Mesothelial cell of epicardium (in vitro differentiated cells): ENCODE measurements at regions not wholly inside any gene's neighbourhood (a gene's known extent, or its start where the extent isn't known, plus 50 kb on each side); places are given as distances from the start of the nearest gene placed in this dataset.

Experiments
- DNase-seq, 2 experiments: peaks; one replicate each; pipeline ENCODE4 v3.0.0; 2021; ENCODE audit warnings: low spot score in 2 of 2; ENCODE audit not compliant: unreplicated experiment in 2 of 2
- H3K27ac Mint-ChIP-seq: 2 replicates; pipeline ENCODE4 v1.8.0; 2021; ENCODE audit warnings: mixed read lengths
- H3K27me3 Mint-ChIP-seq: 2 replicates; pipeline ENCODE4 v1.8.0; 2021; ENCODE audit warnings: low read depth, mixed read lengths
- H3K36me3 Mint-ChIP-seq: 2 replicates; pipeline ENCODE4 v1.8.0; 2021; ENCODE audit warnings: mixed read lengths
- H3K4me1 Mint-ChIP-seq: 2 replicates; pipeline ENCODE4 v1.8.0; 2021; ENCODE audit warnings: mixed read lengths
- H3K4me3 Mint-ChIP-seq: 2 replicates; pipeline ENCODE4 v1.8.0; 2021; ENCODE audit warnings: mild to moderate bottlenecking, moderate library complexity, mixed read lengths
- H3K9me3 Mint-ChIP-seq: 2 replicates; pipeline ENCODE4 v1.8.0; 2021; ENCODE audit warnings: mixed read lengths
- CTCF ChIP-seq: fragments of 200-600 bp; sonication (generic); IDR thresholded peaks from one replicate; pipeline ENCODE4 v1.5.0; 2021; ENCODE audit warnings: antibody characterized with exemption; ENCODE audit not compliant: unreplicated experiment

DNA sequence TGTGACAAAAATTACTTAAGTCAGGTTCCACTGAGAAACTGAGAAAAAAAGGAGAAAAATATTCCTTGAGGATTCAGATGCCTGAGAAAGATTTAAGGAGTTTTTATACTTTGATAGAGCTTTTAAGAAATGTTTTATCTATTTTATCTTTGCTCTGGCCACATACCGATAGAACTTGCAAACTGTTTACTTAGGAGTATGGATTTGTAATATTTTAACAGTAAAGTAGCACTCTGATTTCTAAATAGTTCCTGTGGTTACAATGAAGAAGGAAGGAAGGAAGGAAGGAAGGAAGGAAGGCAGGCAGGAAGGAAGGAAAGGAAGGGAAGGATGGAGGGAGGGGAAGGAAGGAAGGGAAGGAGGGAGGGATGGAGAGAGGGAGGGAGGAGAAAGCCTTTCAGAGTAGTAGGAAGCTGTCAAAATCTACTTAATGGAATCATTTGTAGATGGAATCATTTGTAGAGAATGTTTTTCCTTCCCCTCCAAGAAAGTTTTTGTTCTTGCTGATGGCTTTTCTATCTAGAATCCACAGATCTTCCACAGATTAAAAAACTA lies 489.0 kb upstream of the ANKRD30A start:
- Mint-ChIP-seq H3K27me3 (no peaks in the 10 kb centered on the region), H3K4me1 (peaks cover 2% of the 10 kb centered on the region)
- TF ChIP-seq CTCF, result no peak

DNA sequence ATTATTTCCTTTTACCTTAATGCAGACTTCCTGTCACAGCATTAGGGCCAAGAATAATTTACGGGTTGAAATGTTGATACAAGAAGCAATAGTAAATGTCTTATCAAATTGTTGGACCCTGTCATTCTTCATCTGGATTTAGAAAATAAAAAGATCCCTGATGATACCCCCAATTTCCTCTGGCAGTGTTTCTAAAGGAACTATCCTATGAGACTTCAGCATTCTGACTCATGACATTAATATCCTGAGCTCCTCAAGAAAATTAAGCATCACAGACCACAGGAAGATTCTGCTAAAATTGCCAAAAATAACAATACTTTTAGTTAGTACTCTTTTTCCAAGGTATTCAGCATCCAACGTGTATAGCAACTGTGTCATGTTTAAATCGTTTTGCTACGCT lies 490.5 kb upstream of the ANKRD30A start:
- no peak overlapping the region for H3K4me3 Mint-ChIP-seq
- no peaks in the 10 kb centered on the region for H3K27me3 Mint-ChIP-seq
- H3K9me3 Mint-ChIP-seq, result peaks cover 14% of the 10 kb centered on the region
- no peak overlapping the region for H3K27ac Mint-ChIP-seq
- peaks cover 2% of the 10 kb centered on the region for H3K4me1 Mint-ChIP-seq
- no peaks in the 10 kb centered on the region for H3K36me3 Mint-ChIP-seq
- DNase-seq, result no peak
- TF ChIP-seq CTCF, result no peak

More for the DNA sequence above, 489.0 kb upstream of the ANKRD30A start:
- Mint-ChIP-seq H3K9me3 (peaks cover 13% of the 10 kb centered on the region), H3K36me3 (no peaks in the 10 kb centered on the region), H3K4me3 (no peak overlapping the region), H3K27ac (no peak overlapping the region)
- DNase-seq, result no peak

GRCh38 chr10:36630267-36630666 lies 495.1 kb upstream of the ANKRD30A start:
- H3K27ac Mint-ChIP-seq, result no peak overlapping the region
- no peaks in the 10 kb centered on the region for H3K27me3 Mint-ChIP-seq
- H3K9me3 Mint-ChIP-seq, result peaks cover 11% of the 10 kb centered on the region
- no peaks in the 10 kb centered on the region for H3K4me1 Mint-ChIP-seq
- H3K36me3 Mint-ChIP-seq, result no peaks in the 10 kb centered on the region
- DNase-seq, result no peak
- H3K4me3 Mint-ChIP-seq, result no peak overlapping the region
- TF ChIP-seq CTCF, result no peak

GRCh38 chr10:36629476-36629875 lies 495.9 kb upstream of the ANKRD30A start:
- H3K27me3 Mint-ChIP-seq, result no peaks in the 10 kb centered on the region
- peaks cover 11% of the 10 kb centered on the region for H3K9me3 Mint-ChIP-seq
- no peak overlapping the region for H3K27ac Mint-ChIP-seq
- H3K4me1 Mint-ChIP-seq, result no peaks in the 10 kb centered on the region
- DNase-seq, result no peak
- TF ChIP-seq CTCF, result no peak
- H3K36me3 Mint-ChIP-seq, result no peaks in the 10 kb centered on the region
- H3K4me3 Mint-ChIP-seq, result no peak overlapping the region

- TF ChIP-seq CTCF, result no peak
- DNase-seq, result no peak
- no peak overlapping the region for H3K4me3 Mint-ChIP-seq
- H3K36me3 Mint-ChIP-seq, result no peaks in the 10 kb centered on the region
- H3K9me3 Mint-ChIP-seq, result peaks cover 17% of the 10 kb centered on the region
- H3K27me3 Mint-ChIP-seq, result no peaks in the 10 kb centered on the region
- H3K4me1 Mint-ChIP-seq, result no peaks in the 10 kb centered on the region
- H3K27ac Mint-ChIP-seq, result no peak overlapping the region
These were observed 500.8 kb upstream of the ANKRD30A start for GRCh38 chr10:36624551-36625100.
